Activated CD4-positive, alpha-beta memory T cell treated with anti-CD3 and anti-CD28 coated beads, Interleukin-2, amount 10 ng/mL, durations not matched to agents 7 days and 5 days (primary cell): ENCODE measurements at regions not wholly inside any gene's neighbourhood (a gene's known extent, or its start where the extent isn't known, plus 50 kb on each side); places are given as distances from the start of the nearest gene placed in this dataset.
"Not testable (repeated sequence)": the region's sequence is repeated elsewhere in the genome, so short reads cannot be mapped to it uniquely, and the experiment has no call there.

Experiments used
- CTCF ChIA-PET: fragments of 350-600 bp; sonication (Branson Sonifier 250); formaldehyde crosslinking; loops from one replicate; lab custom pipeline; 2021; ENCODE audit warnings: antibody characterized with exemption, inconsistent platforms; lab: Charles Lee
- POLR2A ChIA-PET: fragments of 350-600 bp; sonication (Branson Sonifier 250); formaldehyde crosslinking; loops from one replicate; lab custom pipeline; 2021; ENCODE audit warnings: antibody characterized with exemption; lab: Charles Lee
- DNase-seq: peaks from one replicate; pipeline ENCODE4 v3.0.0-alpha.2; 2020
- H3K27ac Mint-ChIP-seq: one replicate; pipeline ENCODE4 v1.8.0; 2021; ENCODE audit warnings: mild to moderate bottlenecking, mixed read lengths
- H3K27me3 Mint-ChIP-seq: one replicate; pipeline ENCODE4 v1.8.0; 2021; ENCODE audit warnings: mixed read lengths
- H3K36me3 Mint-ChIP-seq: one replicate; pipeline ENCODE4 v1.8.0; 2021; ENCODE audit warnings: low read depth, mixed read lengths
- H3K4me1 Mint-ChIP-seq: one replicate; pipeline ENCODE4 v1.8.0; 2021; ENCODE audit warnings: mixed read lengths
- H3K4me3 Mint-ChIP-seq: one replicate; pipeline ENCODE4 v1.8.0; 2021; ENCODE audit warnings: mild to moderate bottlenecking, mixed read lengths
- H3K9me3 Mint-ChIP-seq: one replicate; pipeline ENCODE4 v1.8.0; 2021; ENCODE audit warnings: mixed read lengths

- Mint-ChIP-seq H3K36me3 (no peaks in the 10 kb centered on the region), H3K27ac (no peak overlapping the region), H3K9me3 (peaks cover 7% of the 10 kb centered on the region), H3K4me3 (no peak overlapping the region), H3K4me1 (no peaks in the 10 kb centered on the region), H3K27me3 (no peaks in the 10 kb centered on the region)
- no peak for DNase-seq
- ChIA-PET POLR2A (no interaction called here), CTCF (no interaction called here)
Measured at GRCh38 chr11:38517991-38518390, 1920.0 kb upstream of the RAG2 start.

GRCh38 chr11:38512830-38513229 lies 1914.8 kb upstream of the RAG2 start:
- CTCF ChIA-PET, H3K27ac Mint-ChIP-seq, H3K27me3 Mint-ChIP-seq, H3K4me1 Mint-ChIP-seq, H3K36me3 Mint-ChIP-seq, POLR2A ChIA-PET, H3K4me3 Mint-ChIP-seq, DNase-seq, H3K9me3 Mint-ChIP-seq: not testable (repeated sequence)

- Mint-ChIP-seq H3K27me3 (no peaks in the 10 kb centered on the region), H3K27ac (no peak overlapping the region), H3K4me1 (no peaks in the 10 kb centered on the region), H3K36me3 (no peaks in the 10 kb centered on the region), H3K4me3 (no peak overlapping the region), H3K9me3 (no peaks in the 10 kb centered on the region)
- ChIA-PET CTCF (no interaction called here), POLR2A (no interaction called here)
- DNase-seq = no peak
Measured at GRCh38 chr11:38510041-38510440, 1912.0 kb upstream of the RAG2 start.

DNA sequence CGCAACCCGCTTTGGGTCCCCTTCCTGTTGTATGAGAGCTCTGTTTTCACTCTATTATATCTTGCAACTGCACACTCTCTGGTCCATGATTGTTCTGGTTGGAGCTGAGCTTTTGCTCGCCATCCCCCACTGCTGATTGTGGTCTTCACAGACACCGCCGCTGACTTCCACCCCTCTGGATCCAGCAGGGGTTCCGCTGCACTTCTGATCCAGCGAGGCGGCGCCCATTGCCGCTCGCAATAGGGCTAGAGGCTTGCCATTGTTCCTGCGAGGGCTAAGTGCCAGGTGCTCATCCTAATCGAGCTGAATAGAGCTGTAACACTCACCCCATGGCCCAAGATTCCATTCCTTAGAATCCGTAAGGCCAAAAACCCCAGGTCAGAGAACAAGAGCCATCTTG lies 1905.8 kb upstream of the RAG2 start:
- Mint-ChIP-seq H3K9me3 (peaks cover 12% of the 10 kb centered on the region), H3K36me3 (no peaks in the 10 kb centered on the region), H3K27me3 (no peaks in the 10 kb centered on the region), H3K4me3 (no peak overlapping the region), H3K4me1 (no peaks in the 10 kb centered on the region), H3K27ac (no peak overlapping the region)
- POLR2A ChIA-PET = no interaction called here
- DNase-seq = no peak
- CTCF ChIA-PET = no interaction called here

GRCh38 chr11:38498721-38499120 lies 1900.7 kb upstream of the RAG2 start:
- POLR2A ChIA-PET = no interaction called here

GRCh38 chr11:38491986-38492385 lies 1894.0 kb upstream of the RAG2 start:
- H3K27ac Mint-ChIP-seq = no peak overlapping the region
- no peak overlapping the region for H3K4me3 Mint-ChIP-seq
- H3K27me3 Mint-ChIP-seq = no peaks in the 10 kb centered on the region
- H3K9me3 Mint-ChIP-seq = peaks cover 15% of the 10 kb centered on the region
- no peaks in the 10 kb centered on the region for H3K36me3 Mint-ChIP-seq
- CTCF ChIA-PET = no interaction called here
- H3K4me1 Mint-ChIP-seq = no peaks in the 10 kb centered on the region
- DNase-seq = no peak
- POLR2A ChIA-PET = no interaction called here

More at GRCh38 chr11:38498721-38499120, 1900.7 kb upstream of the RAG2 start:
- Mint-ChIP-seq H3K27me3 (no peaks in the 10 kb centered on the region), H3K9me3 (peaks cover 9% of the 10 kb centered on the region), H3K27ac (no peak overlapping the region), H3K36me3 (no peaks in the 10 kb centered on the region), H3K4me3 (no peak overlapping the region), H3K4me1 (no peaks in the 10 kb centered on the region)
- CTCF ChIA-PET = no interaction called here
- no peak for DNase-seq

DNA sequence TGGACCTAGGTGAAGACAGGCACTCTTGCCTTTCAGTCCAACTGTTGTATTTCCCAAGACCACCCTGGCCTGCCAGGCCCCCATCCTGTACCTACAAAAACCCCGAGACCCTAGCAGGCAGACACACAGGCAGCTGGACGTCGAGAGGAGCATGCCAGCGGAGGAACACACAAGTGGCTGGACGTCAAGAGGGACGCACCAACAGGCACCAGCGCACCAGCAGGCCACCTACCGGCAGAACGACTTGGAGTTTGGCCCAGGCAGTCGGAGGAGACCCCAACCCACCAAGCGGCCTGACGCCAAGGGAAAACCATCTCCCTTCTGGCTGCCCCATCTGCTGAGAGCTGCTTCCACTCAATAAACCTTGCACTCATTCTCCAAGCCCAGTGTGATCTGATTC lies 1883.4 kb upstream of the RAG2 start:
- no peak for DNase-seq
- Mint-ChIP-seq H3K4me1 (no peaks in the 10 kb centered on the region), H3K36me3 (no peaks in the 10 kb centered on the region), H3K4me3 (no peak overlapping the region), H3K27ac (no peak overlapping the region), H3K27me3 (no peaks in the 10 kb centered on the region), H3K9me3 (peaks cover 6% of the 10 kb centered on the region)
- ChIA-PET CTCF (no interaction called here), POLR2A (no interaction called here)

DNA sequence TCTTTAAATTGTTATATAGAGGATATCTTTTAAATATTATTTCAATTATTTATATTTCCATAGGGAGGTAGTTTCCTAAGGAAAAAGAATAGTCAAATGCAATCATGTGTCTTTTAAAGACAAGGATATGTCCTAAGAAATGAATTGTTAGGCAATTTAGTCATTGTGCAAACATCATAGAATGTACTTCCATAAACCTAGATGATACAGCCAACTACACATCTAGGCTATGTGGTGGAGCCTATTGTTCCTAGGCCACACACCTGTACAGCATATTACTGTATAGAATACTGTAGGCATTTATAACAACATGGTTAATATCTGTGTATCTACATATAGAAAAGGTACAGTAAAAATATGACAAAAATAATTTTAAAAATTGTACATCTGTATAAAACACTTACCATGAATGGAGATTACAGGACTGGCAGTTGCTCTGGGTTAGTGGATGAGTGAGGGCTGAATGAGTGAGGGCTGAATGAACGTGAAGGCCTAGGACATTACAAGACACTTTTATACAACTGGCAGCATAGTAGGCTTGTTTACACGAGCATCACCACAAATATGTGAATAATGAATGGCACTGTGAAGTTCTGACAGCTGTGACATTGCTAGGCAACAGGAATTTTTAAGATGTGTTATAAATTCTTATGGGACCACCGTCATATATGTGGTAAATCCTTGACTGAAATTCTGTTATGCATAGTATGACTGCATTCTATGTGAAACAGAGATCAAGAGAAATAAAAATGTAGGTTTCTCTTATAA lies 1879.0 kb upstream of the RAG2 start:
- H3K4me1 Mint-ChIP-seq = no peaks in the 10 kb centered on the region
- POLR2A ChIA-PET = no interaction called here
- no peak overlapping the region for H3K4me3 Mint-ChIP-seq
- no peaks in the 10 kb centered on the region for H3K27me3 Mint-ChIP-seq
- no peak overlapping the region for H3K27ac Mint-ChIP-seq
- no peaks in the 10 kb centered on the region for H3K36me3 Mint-ChIP-seq
- H3K9me3 Mint-ChIP-seq = peaks cover 5% of the 10 kb centered on the region
- DNase-seq = no peak
- CTCF ChIA-PET = no interaction called here

DNA sequence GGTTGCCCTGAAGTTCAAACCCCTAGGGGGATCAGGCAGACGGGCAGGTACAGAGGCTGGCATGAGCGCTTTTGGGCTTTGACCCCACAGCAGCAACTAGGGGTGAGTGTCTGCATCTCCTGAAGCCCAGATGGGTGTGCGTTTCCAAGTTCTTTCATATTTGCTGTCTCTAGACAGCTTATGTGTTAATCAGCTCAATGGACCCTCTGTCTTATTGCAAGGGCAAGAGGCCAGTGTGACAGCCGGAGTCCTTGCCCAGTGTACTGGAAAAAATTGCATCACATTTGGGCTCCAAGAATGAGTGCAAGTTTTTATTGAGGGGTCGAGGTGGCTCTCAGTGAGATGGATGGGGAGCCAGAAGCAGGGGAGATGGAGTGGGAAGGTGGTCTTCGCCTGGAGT lies 1863.7 kb upstream of the RAG2 start:
- Mint-ChIP-seq H3K27me3 (no peaks in the 10 kb centered on the region), H3K36me3 (no peaks in the 10 kb centered on the region), H3K4me3 (no peak overlapping the region), H3K4me1 (no peaks in the 10 kb centered on the region), H3K9me3 (peaks cover 3% of the 10 kb centered on the region), H3K27ac (no peak overlapping the region)
- POLR2A ChIA-PET = no interaction called here
- CTCF ChIA-PET = no interaction called here
- no peak for DNase-seq

DNA sequence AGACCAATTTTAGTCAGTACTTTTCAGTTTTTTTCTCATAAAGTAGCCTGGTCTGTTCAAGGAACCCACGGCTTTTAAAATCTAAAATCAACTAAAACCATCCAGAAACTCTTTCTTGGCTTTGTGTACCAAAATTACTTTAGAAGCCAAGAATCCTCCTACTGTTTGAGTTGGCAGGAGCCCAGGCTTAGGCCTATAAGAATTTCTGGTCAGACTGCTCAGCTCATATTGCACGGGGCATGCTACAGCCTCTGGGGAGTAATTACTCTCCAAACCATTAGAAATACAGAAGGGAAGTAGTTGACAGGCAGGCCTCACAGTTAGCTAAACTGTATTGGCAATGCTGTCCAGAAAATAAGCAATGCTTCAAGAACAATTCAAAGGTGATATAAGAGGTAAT lies 1862.9 kb upstream of the RAG2 start:
- Mint-ChIP-seq H3K27me3 (no peaks in the 10 kb centered on the region), H3K36me3 (no peaks in the 10 kb centered on the region), H3K27ac (no peak overlapping the region), H3K9me3 (peaks cover 2% of the 10 kb centered on the region), H3K4me3 (no peak overlapping the region), H3K4me1 (no peaks in the 10 kb centered on the region)
- no peak for DNase-seq
- ChIA-PET CTCF (no interaction called here), POLR2A (no interaction called here)

DNA sequence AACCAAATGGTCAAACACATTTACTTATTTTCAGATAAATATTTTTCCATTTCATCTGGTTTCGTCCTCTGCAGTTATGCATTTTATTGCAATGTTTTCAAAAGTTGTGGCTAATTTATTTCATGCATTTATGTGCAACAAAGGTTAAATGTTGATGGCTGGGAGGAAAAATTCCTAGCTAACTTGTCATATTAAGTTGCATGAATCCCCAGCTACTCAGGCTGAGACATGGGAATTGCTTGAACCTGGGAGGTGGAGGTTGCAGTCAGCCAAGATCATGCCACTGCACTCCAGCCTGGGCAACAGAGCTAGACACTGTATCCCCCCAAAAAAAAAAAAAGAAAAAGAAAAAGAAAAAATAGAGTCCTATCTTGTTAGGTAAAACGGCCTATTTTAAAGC lies 1862.4 kb upstream of the RAG2 start:
- Mint-ChIP-seq H3K4me1 (no peaks in the 10 kb centered on the region), H3K4me3 (no peak overlapping the region), H3K36me3 (no peaks in the 10 kb centered on the region), H3K27me3 (no peaks in the 10 kb centered on the region), H3K27ac (no peak overlapping the region), H3K9me3 (no peaks in the 10 kb centered on the region)
- ChIA-PET POLR2A (no interaction called here), CTCF (no interaction called here)
- DNase-seq = no peak

GRCh38 chr11:38456371-38456770 lies 1858.3 kb upstream of the RAG2 start:
- no peak for DNase-seq
- CTCF ChIA-PET = no interaction called here
- POLR2A ChIA-PET = no interaction called here
- Mint-ChIP-seq H3K27me3 (no peaks in the 10 kb centered on the region), H3K4me1 (no peaks in the 10 kb centered on the region), H3K4me3 (no peak overlapping the region), H3K9me3 (peaks cover 3% of the 10 kb centered on the region), H3K27ac (no peak overlapping the region), H3K36me3 (no peaks in the 10 kb centered on the region)

- no peaks in the 10 kb centered on the region for H3K9me3 Mint-ChIP-seq
- CTCF ChIA-PET = no interaction called here
- POLR2A ChIA-PET = no interaction called here
Measured at GRCh38 chr11:38448284-38448683, 1850.2 kb upstream of the RAG2 start.

DNA sequence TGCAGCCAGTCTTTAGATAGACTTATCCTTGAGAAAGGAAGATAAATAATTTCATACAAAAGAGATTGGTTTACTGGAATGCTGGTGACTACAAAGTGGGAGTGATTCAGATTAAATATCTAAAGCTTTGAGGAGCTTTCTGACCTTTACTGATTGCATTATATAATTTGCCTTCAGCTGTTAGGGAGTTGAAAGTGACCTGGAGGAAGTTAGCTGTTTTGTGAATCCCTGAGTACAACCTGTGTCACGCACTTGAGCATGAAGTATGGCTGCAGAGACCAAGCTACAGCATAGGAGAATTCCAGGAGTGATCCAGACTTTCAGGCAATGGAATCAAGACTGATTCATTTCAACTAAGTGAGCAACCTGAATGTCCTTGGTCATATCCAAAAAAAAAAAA lies 1848.3 kb upstream of the RAG2 start:
- Mint-ChIP-seq H3K27me3 (no peaks in the 10 kb centered on the region), H3K4me3 (no peak overlapping the region), H3K9me3 (peaks cover 2% of the 10 kb centered on the region), H3K4me1 (no peaks in the 10 kb centered on the region), H3K36me3 (no peaks in the 10 kb centered on the region), H3K27ac (no peak overlapping the region)
- no peak for DNase-seq
- POLR2A ChIA-PET = interaction anchor here (0.6 kb wide), 1 partner anchor 1221 kb away, joined by 3 read pairs; no protein-coding TSS in a partner anchor
- CTCF ChIA-PET = interaction anchor here (0.6 to 0.7 kb wide), 2 partner anchors 405 to 1361 kb away, joined by 3 to 4 read pairs; no protein-coding TSS in a partner anchor

More at GRCh38 chr11:38448284-38448683, 1850.2 kb upstream of the RAG2 start:
- Mint-ChIP-seq H3K27me3 (no peaks in the 10 kb centered on the region), H3K4me1 (no peaks in the 10 kb centered on the region), H3K27ac (no peak overlapping the region), H3K4me3 (no peak overlapping the region), H3K36me3 (no peaks in the 10 kb centered on the region)
- no peak for DNase-seq
